Lower leg skin (tissue), 3 donors: ENCODE measurements at regions not wholly inside any gene's neighbourhood (a gene's known extent, or its start where the extent isn't known, plus 50 kb on each side); places are given as distances from the start of the nearest gene placed in this dataset.

Experiments used
- CTCF ChIP-seq, 3 donors: fragments of 450-650 bp; IDR thresholded peaks; one replicate each; pipeline ENCODE4 v1.5.1; 2016; ENCODE audit warnings: antibody characterized with exemption in 3 of 3, mild to moderate bottlenecking in 3 of 3, moderate library complexity in 2 of 3
- POLR2A ChIP-seq, 2 donors: fragments of 450-650 bp; IDR thresholded peaks; one replicate each; pipeline ENCODE4 v1.6.1; 2016 to 2017; ENCODE audit warnings: antibody characterized with exemption in 2 of 2, mild to moderate bottlenecking in 1 of 2, moderate library complexity in 1 of 2

- TF ChIP-seq CTCF (IDR thresholded peaks at IDR 0.05) (no peak), POLR2A (IDR thresholded peaks at IDR 0.05) (no peak)
Measured at GRCh38 chr20:57034001-57034400, 232.4 kb downstream of the BMP7 start.
